GM20000 (cell line): ENCODE measurements at regions not wholly inside any gene's neighbourhood (a gene's known extent, or its start where the extent isn't known, plus 50 kb on each side); places are given as distances from the start of the nearest gene placed in this dataset.
"Not testable (repeated sequence)": the region's sequence is repeated elsewhere in the genome, so short reads cannot be mapped to it uniquely, and the experiment has no call there.

ENCODE experiments used
- DNase-seq: peaks from one replicate; pipeline ENCODE4 v3.0.0; 2012; ENCODE audit warnings: low spot score
- TF ChIP-seq, protein P1 (sequence below): IDR thresholded peaks from 2 replicates; pipeline ENCODE4 v1.5.1; 2012; ENCODE audit warnings: mild to moderate bottlenecking, control low read depth; ENCODE audit errors: extremely low read depth, missing control alignments

DNA sequence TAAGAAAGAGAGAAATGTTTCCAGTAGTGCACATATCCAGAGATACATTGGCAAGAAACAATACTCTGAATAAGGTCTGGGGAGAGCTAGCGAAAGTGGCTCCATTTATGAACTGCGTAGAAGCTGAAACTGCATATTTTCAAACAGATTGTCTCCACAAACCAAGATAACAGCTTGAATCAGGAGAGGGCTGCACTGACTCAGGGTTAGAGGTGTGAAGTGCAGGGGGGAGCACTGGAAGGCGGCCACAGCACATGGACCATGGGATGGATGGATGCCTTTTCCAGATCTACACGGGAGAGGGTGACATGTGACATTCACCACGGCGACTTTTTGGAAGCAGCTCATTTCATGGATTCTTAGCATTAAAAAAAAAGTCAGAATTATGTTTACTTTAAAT lies 729.4 kb downstream of the RNF144A start:
- no peak for DNase-seq
- TF ChIP-seq, protein P1, sequence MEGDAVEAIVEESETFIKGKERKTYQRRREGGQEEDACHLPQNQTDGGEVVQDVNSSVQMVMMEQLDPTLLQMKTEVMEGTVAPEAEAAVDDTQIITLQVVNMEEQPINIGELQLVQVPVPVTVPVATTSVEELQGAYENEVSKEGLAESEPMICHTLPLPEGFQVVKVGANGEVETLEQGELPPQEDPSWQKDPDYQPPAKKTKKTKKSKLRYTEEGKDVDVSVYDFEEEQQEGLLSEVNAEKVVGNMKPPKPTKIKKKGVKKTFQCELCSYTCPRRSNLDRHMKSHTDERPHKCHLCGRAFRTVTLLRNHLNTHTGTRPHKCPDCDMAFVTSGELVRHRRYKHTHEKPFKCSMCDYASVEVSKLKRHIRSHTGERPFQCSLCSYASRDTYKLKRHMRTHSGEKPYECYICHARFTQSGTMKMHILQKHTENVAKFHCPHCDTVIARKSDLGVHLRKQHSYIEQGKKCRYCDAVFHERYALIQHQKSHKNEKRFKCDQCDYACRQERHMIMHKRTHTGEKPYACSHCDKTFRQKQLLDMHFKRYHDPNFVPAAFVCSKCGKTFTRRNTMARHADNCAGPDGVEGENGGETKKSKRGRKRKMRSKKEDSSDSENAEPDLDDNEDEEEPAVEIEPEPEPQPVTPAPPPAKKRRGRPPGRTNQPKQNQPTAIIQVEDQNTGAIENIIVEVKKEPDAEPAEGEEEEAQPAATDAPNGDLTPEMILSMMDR: no peak

DNA sequence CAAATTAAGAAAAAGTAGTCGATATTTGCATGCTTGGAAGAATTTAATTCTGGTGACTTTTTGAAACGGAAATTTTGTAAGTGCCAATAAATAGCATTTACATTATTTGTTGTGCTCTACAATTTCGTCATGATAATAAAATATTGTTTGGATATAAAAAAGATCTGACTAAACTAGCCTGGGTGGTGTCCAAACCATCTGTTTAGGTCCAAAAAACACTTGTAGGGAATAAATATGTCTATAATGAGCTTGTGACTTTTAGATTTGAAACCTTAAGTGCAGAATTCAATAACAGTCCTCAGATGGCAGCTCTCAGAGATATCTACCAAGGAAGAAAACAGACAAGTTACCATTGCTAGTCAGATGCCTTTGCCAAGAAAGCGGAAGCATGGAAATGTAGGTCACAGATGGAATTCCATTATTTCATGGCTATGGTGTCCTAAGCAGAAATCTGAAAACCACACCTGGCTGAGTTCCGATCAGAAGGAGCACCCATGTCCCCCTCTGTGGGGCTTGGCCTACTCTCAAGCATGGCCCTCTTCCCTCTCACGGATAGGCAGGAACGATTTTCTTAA lies 731.1 kb downstream of the RNF144A start:
- TF ChIP-seq, protein P1: no peak
- DNase-seq: no peak

DNA sequence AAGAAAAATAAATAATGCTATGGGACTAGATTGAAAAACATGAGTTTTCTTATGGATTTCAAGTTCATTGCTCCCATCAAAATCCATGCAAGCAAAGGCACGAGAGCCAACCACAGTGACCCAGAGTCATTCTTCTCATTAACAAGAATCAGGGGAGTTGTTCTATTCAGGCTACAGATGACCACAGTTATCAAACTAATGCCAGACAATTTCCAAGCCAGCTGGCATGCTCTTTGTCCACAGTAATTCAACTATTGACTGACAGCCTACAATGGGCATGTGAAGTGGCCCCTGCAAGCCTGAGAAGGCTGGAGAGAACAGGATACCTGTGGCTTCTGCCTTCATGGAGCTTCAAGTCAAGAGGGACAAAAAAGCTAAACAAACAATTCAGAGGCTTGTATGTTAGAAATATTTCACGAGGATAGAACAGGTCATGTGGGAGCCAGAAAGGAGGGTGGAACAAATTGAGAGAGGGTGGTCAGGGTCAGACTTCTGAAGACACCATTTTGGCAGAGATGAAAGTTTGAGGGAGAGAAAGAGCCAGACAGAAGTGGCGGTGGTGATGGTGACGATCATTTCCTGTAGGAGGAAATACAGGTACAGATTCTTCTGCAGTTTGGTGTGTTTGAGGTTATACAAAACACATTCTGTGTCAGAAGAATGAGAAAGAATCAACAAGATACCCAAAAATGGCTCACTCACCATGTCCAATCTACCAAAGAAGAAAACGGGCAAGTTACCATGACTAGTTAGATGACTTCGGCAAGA lies 732.4 kb downstream of the RNF144A start:
- DNase-seq: no peak
- TF ChIP-seq, protein P1: no peak

DNA sequence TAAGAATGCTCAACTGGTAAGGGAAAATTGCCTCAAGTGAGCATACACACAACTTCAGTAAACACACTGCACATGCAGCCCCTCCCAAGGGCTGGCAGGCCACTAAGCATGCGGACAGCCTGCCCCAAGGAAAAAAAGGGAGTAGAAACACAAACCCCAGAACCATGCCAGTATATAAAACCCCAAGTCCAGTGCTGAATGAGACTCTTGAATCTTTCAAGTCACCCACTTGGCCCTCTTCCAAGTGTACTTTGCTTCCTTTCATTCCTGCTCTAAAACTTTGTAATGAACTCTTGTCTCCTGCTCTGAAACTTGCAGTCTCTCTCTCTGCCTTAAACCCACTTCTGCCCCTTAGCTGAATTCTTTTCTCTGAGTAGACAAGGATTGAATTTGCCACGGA lies 736.4 kb downstream of the RNF144A start:
- TF ChIP-seq, protein P1: no peak
- no peak for DNase-seq

DNA sequence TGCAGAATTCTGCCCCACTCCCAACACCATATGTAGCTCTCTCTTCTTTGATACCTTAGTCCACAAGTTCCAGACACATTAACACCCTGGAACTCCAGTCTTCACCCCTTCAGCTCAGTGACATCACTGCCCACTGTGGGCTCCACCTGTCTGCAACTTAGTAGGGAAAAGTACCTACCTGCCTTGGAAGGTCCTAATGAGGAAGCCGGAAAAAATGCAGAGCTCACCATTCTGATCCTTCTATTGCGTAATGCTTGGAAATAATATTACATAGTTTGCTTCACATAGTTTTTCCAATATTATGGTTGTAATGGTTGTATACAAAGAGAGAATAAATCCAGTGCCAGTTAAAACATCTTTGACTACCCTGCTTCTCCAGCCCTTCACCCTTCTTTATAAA lies 738.4 kb downstream of the RNF144A start:
- no peak for DNase-seq
- TF ChIP-seq, protein P1: no peak

DNA sequence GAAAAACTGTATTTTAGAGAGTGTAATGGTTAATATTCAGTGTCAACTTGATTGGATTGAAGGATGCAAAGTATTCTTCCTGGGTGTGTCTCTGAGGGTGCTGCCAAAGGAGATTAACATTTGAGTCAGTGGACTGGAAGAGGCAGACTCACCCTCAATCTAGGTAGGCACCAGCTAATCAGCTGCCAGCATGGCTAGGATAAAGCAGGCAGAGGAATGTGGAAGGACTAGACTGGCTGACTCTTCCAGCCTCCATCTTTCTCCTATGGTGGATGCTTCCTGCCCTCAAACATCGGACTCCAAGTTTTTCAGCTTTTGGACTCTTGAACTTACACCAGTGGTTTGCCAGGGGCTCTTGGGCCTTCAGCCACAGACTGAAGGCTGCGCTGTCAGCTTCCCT lies 740.3 kb downstream of the RNF144A start:
- DNase-seq: not testable (repeated sequence)

DNA sequence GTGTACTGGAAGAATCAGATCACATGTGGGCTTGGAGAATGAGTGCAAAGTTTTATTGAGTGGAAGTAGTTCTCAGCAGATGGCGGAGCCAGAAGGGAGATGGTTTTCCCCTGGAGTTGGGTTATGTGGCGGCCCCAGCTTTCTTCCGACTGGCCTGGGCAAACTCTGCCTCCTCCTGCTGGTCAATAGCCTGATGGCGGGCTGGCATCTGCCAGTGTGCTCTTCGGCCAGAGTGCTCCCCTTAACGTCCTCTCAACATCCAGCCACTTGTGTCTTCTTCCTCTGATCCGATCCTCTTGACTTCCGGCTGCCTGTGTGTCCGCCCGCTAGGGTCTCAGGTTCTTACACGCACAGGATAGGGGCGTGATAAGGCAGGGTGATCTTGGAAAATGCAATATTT lies 741.3 kb downstream of the RNF144A start:
- no peak for DNase-seq

DNA sequence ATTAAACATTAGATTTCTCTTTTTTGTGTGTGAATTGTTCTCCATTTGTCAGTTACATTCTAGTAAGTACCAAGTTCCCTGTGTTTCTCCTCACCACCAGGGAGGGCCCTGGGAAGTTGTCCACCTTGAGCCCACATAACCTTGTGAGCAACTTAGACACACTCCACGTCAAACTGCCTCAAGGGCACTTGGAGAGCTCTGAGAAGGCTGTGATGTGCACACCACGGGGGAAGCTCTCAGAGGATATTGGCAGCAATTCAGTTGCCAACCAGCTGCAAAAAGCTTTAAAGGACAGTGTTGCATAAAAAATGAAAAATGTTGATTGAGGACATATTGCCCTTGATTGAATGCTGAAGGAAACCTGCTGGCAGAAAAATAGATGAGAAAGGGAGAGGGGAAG lies 743.6 kb downstream of the RNF144A start:
- no peak for DNase-seq

More for the DNA sequence above, 741.3 kb downstream of the RNF144A start:
- TF ChIP-seq, protein P1: no peak

More for the DNA sequence above, 743.6 kb downstream of the RNF144A start:
- TF ChIP-seq, protein P1: no peak
